NT2/D1 (cell line): ENCODE measurements at regions not wholly inside any gene's neighbourhood (a gene's known extent, or its start where the extent isn't known, plus 50 kb on each side); places are given as distances from the start of the nearest gene placed in this dataset.

Source experiments
- SUZ12 ChIP-seq: IDR thresholded peaks from 2 replicates; pipeline ENCODE4 v1.6.1; 2011; ENCODE audit not compliant: insufficient read length, insufficient read depth; ENCODE audit errors: extremely low read depth
- YY1 ChIP-seq: IDR thresholded peaks from 2 replicates; pipeline ENCODE4 v1.6.1; 2011; ENCODE audit not compliant: insufficient read length, insufficient read depth
- ZNF274 ChIP-seq: IDR thresholded peaks from 2 replicates; pipeline ENCODE4 v1.6.1; 2011; ENCODE audit warnings: mild to moderate bottlenecking, low read depth, low read length

- TF ChIP-seq YY1, result no peak
- no peak for TF ChIP-seq ZNF274
- TF ChIP-seq SUZ12, result no peak
Measured at GRCh38 chr6:77021232-77021631, 442.1 kb downstream of the HTR1B start.
